SJCRH30 (cell line): ENCODE measurements at regions not wholly inside any gene's neighbourhood (a gene's known extent, or its start where the extent isn't known, plus 50 kb on each side); places are given as distances from the start of the nearest gene placed in this dataset.
"Not testable (repeated sequence)": the region's sequence is repeated elsewhere in the genome, so short reads cannot be mapped to it uniquely, and the experiment has no call there.

ENCODE experiments used
- DNase-seq, 2 experiments: peaks; one replicate each; pipeline ENCODE4 v3.0.0-alpha.2; 2015 to 2020
- H3K27ac ChIP-seq: fragments of 250-450 bp; sonication (Bioruptor Pico); 2 replicates; pipeline ENCODE4 v1.5.1; 2020; ENCODE audit warnings: mild to moderate bottlenecking, moderate library complexity
- H3K27me3 ChIP-seq: fragments of 250-450 bp; sonication (Bioruptor Pico); 2 replicates; pipeline ENCODE4 v1.5.1; 2020; ENCODE audit warnings: mild to moderate bottlenecking, moderate library complexity
- H3K36me3 ChIP-seq: fragments of 250-450 bp; sonication (Bioruptor Pico); 2 replicates; pipeline ENCODE4 v1.5.1; 2020; ENCODE audit warnings: mild to moderate bottlenecking, moderate library complexity
- H3K4me1 ChIP-seq: fragments of 250-450 bp; sonication (Bioruptor Pico); 2 replicates; pipeline ENCODE4 v1.5.1; 2020; ENCODE audit warnings: mild to moderate bottlenecking, moderate library complexity
- H3K4me3 ChIP-seq: fragments of 250-450 bp; sonication (Bioruptor Pico); 2 replicates; pipeline ENCODE4 v1.5.1; 2020; ENCODE audit warnings: mild to moderate bottlenecking, moderate library complexity
- H3K9me3 ChIP-seq: fragments of 250-450 bp; sonication (Bioruptor Pico); replicated peaks from 2 replicates; pipeline ENCODE4 v1.5.1; 2020; ENCODE audit warnings: mild to moderate bottlenecking, moderate library complexity

- H3K36me3 ChIP-seq, H3K27me3 ChIP-seq, H3K4me1 ChIP-seq, H3K4me3 ChIP-seq, H3K27ac ChIP-seq, H3K9me3 ChIP-seq: not testable (repeated sequence)
- peak; percentile 84 to 88 for DNase-seq
These were observed 54.2 kb upstream of the LGALS9B start for GRCh38 chr17:20521532-20521931.

DNA sequence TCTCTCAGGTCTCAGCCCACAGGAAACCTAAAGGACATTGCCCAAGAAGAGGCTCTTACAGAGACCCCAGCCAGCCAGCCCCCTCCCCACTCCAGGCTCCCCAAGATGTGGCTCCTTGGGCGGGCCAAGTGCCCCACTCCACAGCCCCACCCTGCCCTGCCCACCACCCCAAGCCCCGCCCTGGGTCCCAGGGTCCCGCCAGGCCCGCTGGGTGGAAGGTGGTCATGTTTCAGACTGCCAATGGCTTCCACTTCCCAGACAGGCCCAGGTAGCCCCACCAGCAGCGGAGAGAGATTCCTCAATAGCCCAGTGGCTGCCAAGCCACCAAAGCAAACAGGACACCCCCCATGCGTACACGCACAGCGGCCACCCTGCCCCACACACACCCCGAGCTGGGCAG, 51.1 kb upstream of the LGALS9B start:
- not testable (repeated sequence) for H3K4me1 ChIP-seq, H3K36me3 ChIP-seq, H3K27ac ChIP-seq, H3K9me3 ChIP-seq, H3K27me3 ChIP-seq, H3K4me3 ChIP-seq, DNase-seq

DNA sequence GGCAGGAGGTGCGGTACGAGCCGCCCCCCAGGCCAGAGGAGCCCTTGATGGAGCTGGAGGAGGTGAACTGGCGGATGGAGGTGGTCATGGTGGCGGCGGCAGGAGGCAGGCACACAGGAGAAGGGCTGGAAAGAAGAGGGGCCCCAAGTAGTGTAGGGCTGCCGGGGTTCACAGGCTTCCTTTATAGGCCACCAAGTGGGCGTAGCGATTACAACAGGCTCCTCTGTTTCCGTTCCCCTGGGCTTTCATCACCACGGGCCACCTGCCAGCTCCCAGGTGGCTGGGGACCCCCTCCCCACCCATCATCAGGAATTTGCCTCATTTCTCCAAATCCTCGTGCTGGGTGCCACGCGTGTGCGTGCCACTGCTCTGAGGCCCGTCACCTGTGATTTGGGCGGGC, 50.1 kb upstream of the LGALS9B start:
- not testable (repeated sequence) for H3K27me3 ChIP-seq, H3K4me1 ChIP-seq, H3K36me3 ChIP-seq, H3K4me3 ChIP-seq, DNase-seq, H3K9me3 ChIP-seq, H3K27ac ChIP-seq
